Body of pancreas (tissue), 4 donors: ENCODE measurements at regions not wholly inside any gene's neighbourhood (a gene's known extent, or its start where the extent isn't known, plus 50 kb on each side); places are given as distances from the start of the nearest gene placed in this dataset.

Experiments used
- CTCF ChIP-seq, 7 experiments: fragments of 450-650 bp in 4 of 7; fragments of 200-600 bp in 3 of 7; sonication (generic) in 3 of 7; IDR thresholded peaks; one replicate each; pipeline ENCODE4 v1.5.1; 2016 to 2019; ENCODE audit warnings: antibody characterized with exemption in 7 of 7
- POLR2A ChIP-seq, 3 donors: fragments of 450-650 bp; IDR thresholded peaks; one replicate each; pipeline ENCODE4 v1.6.1; 2016; ENCODE audit warnings: antibody characterized with exemption in 3 of 3, mild to moderate bottlenecking in 2 of 3

GRCh38 chr13:44068169-44068568, 188.5 kb downstream of the LACC1 start:
- TF ChIP-seq CTCF (IDR thresholded peaks at IDR 0.05) (no peak), POLR2A (IDR thresholded peaks at IDR 0.05) (no peak)
